ENCODE measurements at regions not wholly inside any gene's neighbourhood (a gene's known extent, or its start where the extent isn't known, plus 50 kb on each side); places are given as distances from the start of the nearest gene placed in this dataset.
"Not testable (repeated sequence)": the region's sequence is repeated elsewhere in the genome, so short reads cannot be mapped to it uniquely, and the experiment has no call there.

DNA sequence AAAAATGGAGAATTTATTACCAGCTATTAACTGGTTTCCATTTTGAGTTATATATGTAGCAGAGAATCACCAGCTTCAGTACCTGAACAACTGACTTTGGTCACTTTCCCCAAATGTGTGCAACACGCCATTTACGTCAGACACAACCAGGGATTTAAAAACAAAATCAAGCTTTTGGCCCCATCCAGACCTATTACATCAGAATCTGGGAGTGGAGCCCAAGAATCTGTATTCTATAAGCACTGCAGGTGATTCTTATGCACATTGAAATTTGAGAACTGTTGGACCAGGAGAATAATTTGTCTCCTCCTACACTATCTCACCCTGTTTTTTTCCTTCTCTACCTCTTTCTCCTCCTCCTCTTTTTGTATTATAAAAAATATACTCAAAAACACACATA is 295.9 kb downstream of the PRELID2 start:
- Histone ChIP-seq H3K27ac (ENCODE audit: low read depth, low read length) (no peak overlapping the region), H3K9ac (ENCODE audit: low read depth, low read length) (no peak overlapping the region), H3K4me1 (ENCODE audit: insufficient read depth, low read length) (peaks cover 7% of the 10 kb centered on the region; the same call in 1 of the 2 replicates), H3K27me3 (ENCODE audit: insufficient read depth, low read length) (no peaks in the 10 kb centered on the region), H3K36me3 (ENCODE audit: insufficient read depth, low read length) (no peaks in the 10 kb centered on the region), H3K4me3 (ENCODE audit: low read length) (no peak overlapping the region), H3K9me3 (ENCODE audit: insufficient read depth, low read depth, low read length) (peaks cover 5% of the 10 kb centered on the region; the same call in 1 of the 2 replicates)
- 95% methylated on average over 2 of the region's 2 CpGs for whole genome bisulfite sequencing

DNA sequence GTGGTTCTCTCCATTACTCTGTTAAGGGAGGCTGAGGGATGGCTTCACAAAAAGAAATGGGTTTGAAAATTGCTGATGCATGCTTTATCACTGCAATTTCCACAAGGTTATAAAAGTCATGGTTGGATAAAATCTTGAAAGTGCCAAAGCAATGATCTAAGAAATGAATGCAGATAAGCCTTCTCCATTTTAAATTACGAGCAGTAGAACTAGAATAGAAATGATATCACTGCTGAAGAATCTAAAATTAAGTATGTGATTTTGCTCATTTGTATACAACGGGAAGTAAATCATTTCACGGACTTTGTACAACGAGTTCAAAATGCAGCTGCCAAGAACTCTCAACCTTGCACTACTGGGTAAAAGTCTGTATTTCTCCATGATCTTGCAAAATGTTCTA is 299.0 kb downstream of the PRELID2 start:
- Histone ChIP-seq H3K9ac (ENCODE audit: low read depth, low read length) (no peak overlapping the region), H3K27ac (ENCODE audit: low read depth, low read length) (no peak overlapping the region), H3K36me3 (ENCODE audit: insufficient read depth, low read length) (no peaks in the 10 kb centered on the region), H3K4me3 (ENCODE audit: low read length) (no peak overlapping the region), H3K4me1 (ENCODE audit: insufficient read depth, low read length) (peaks cover 3% of the 10 kb centered on the region; the same call in 1 of the 2 replicates), H3K27me3 (ENCODE audit: insufficient read depth, low read length) (no peaks in the 10 kb centered on the region), H3K9me3 (ENCODE audit: insufficient read depth, low read depth, low read length) (peaks cover 5% of the 10 kb centered on the region; the same call in 1 of the 2 replicates)
- WGBS, result 96% methylated on average over 4 of the region's 4 CpGs

DNA sequence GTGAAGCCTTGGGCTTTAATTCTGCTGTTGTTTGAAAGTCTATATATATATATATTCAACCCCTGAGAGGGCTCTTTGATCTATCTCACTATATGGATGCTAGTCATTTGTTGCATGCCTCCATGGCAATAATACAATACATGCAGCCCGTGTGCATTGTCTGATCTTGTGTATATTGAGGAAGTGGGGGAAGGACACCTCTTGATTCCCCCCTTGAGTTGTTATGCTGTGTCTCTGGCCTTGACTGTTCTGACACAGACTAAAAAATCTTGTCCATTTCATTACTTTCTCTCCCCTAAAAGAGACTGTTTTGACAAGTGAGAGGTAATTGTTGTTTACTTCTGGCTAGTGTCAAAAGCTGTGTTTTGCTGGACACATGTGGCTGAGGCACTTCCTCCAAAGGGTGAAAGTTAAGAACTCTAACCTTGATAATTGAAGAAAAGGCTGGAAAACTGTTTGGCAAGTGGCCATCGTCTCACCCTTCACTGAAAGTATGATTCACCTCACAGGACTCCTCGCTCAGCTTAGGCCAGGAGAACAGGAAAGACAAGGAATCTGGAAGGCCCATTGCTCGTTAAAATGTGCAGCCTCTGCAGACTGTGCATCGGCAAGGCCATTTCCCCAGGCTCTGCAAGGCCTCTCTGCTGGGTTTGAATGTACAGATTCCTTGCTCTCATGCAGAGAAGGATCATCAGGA is 304.0 kb downstream of the PRELID2 start:
- Histone ChIP-seq H3K4me3 (ENCODE audit: low read length) (no peak overlapping the region), H3K4me1 (ENCODE audit: insufficient read depth, low read length) (no peaks in the 10 kb centered on the region), H3K9me3 (ENCODE audit: insufficient read depth, low read depth, low read length) (no peaks in the 10 kb centered on the region), H3K36me3 (ENCODE audit: insufficient read depth, low read length) (no peaks in the 10 kb centered on the region), H3K27ac (ENCODE audit: low read depth, low read length) (no peak overlapping the region), H3K9ac (ENCODE audit: low read depth, low read length) (no peak overlapping the region), H3K27me3 (ENCODE audit: insufficient read depth, low read length) (no peaks in the 10 kb centered on the region)
- 90% methylated on average over 4 of the region's 5 CpGs for WGBS

DNA sequence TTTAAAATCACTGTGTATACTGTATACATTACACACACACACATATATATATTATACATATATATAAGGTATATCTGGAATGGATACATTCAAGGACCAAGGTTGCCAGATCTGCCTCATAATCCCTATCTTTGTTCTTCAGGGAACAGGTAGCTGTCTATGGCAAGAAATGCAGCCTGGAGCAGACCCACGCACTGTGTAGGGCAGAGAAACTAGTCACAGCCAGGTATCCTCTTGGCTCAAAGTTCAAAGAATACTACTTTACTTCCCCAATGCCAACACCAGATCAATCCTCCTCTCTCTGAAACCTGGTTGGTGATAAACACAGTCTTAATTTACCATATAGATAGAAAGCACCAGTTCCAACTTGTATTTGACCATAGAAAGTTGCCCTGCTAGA is 313.6 kb downstream of the PRELID2 start:
- WGBS, result 94% methylated on average over 1 of the region's 1 CpG
- no peaks in the 10 kb centered on the region for H3K27me3 ChIP-seq (ENCODE audit: insufficient read depth, low read length)
- H3K9me3 ChIP-seq (ENCODE audit: insufficient read depth, low read depth, low read length), result no peaks in the 10 kb centered on the region

GRCh38 chr5:145521066-145521465 is 314.1 kb downstream of the PRELID2 start:
- H3K27me3 ChIP-seq (ENCODE audit: insufficient read depth, low read length), result no peaks in the 10 kb centered on the region
- no peak overlapping the region for H3K27ac ChIP-seq (ENCODE audit: low read depth, low read length)
- H3K4me3 ChIP-seq (ENCODE audit: low read length), result no peak overlapping the region
- H3K9ac ChIP-seq (ENCODE audit: low read depth, low read length), result no peak overlapping the region
- WGBS, result 89% methylated on average over 3 of the region's 3 CpGs
- H3K9me3 ChIP-seq (ENCODE audit: insufficient read depth, low read depth, low read length), result no peaks in the 10 kb centered on the region
- H3K36me3 ChIP-seq (ENCODE audit: insufficient read depth, low read length), result no peaks in the 10 kb centered on the region
- peaks cover 5% of the 10 kb centered on the region; the same call in 1 of the 2 replicates for H3K4me1 ChIP-seq (ENCODE audit: insufficient read depth, low read length)

More for the DNA sequence above, 313.6 kb downstream of the PRELID2 start:
- peaks cover 5% of the 10 kb centered on the region; the same call in 1 of the 2 replicates for H3K4me1 ChIP-seq (ENCODE audit: insufficient read depth, low read length)
- H3K9ac ChIP-seq (ENCODE audit: low read depth, low read length), result no peak overlapping the region
- no peak overlapping the region for H3K27ac ChIP-seq (ENCODE audit: low read depth, low read length)
- H3K4me3 ChIP-seq (ENCODE audit: low read length), result no peak overlapping the region
- H3K36me3 ChIP-seq (ENCODE audit: insufficient read depth, low read length), result no peaks in the 10 kb centered on the region

GRCh38 chr5:145520335-145520734 is 314.8 kb downstream of the PRELID2 start:
- Histone ChIP-seq H3K36me3 (ENCODE audit: insufficient read depth, low read length) (no peaks in the 10 kb centered on the region), H3K4me1 (ENCODE audit: insufficient read depth, low read length) (peaks cover 5% of the 10 kb centered on the region; the same call in 1 of the 2 replicates), H3K27me3 (ENCODE audit: insufficient read depth, low read length) (no peaks in the 10 kb centered on the region), H3K9ac (ENCODE audit: low read depth, low read length) (no peak overlapping the region), H3K27ac (ENCODE audit: low read depth, low read length) (no peak overlapping the region), H3K9me3 (ENCODE audit: insufficient read depth, low read depth, low read length) (no peaks in the 10 kb centered on the region), H3K4me3 (ENCODE audit: low read length) (no peak overlapping the region)
- WGBS, result 90% methylated on average over 3 of the region's 4 CpGs

GRCh38 chr5:145517588-145517987 is 317.6 kb downstream of the PRELID2 start:
- not testable (repeated sequence) for H3K27ac ChIP-seq (ENCODE audit: low read depth, low read length); H3K9me3 ChIP-seq (ENCODE audit: insufficient read depth, low read depth, low read length); H3K36me3 ChIP-seq (ENCODE audit: insufficient read depth, low read length); H3K9ac ChIP-seq (ENCODE audit: low read depth, low read length); H3K27me3 ChIP-seq (ENCODE audit: insufficient read depth, low read length); H3K4me3 ChIP-seq (ENCODE audit: low read length); H3K4me1 ChIP-seq (ENCODE audit: insufficient read depth, low read length)

DNA sequence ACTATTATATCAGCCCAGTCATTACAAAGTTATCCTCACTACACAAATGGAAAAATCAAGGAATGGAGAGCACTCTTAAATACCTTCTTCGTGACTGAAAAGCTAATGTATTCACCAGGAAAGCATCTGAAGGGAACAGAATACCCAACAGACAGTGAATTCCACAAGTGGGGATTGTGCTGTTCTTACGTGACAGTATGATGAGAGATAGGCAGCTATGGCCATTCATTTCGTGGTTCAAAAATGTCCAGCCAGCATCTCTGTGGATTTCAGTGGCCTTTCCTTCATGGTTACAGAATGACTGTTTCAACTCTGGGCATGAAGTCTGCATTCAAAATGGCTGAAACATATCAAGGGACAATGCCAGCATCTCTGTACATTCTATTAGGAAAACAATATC is 323.8 kb downstream of the PRELID2 start:
- Histone ChIP-seq H3K9me3 (ENCODE audit: insufficient read depth, low read depth, low read length) (no peaks in the 10 kb centered on the region), H3K27me3 (ENCODE audit: insufficient read depth, low read length) (no peaks in the 10 kb centered on the region), H3K9ac (ENCODE audit: low read depth, low read length) (no peak overlapping the region), H3K4me3 (ENCODE audit: low read length) (no peak overlapping the region), H3K4me1 (ENCODE audit: insufficient read depth, low read length) (no peaks in the 10 kb centered on the region), H3K36me3 (ENCODE audit: insufficient read depth, low read length) (no peaks in the 10 kb centered on the region), H3K27ac (ENCODE audit: low read depth, low read length) (no peak overlapping the region)
- 92% methylated on average over 3 of the region's 3 CpGs for WGBS

- no peaks in the 10 kb centered on the region for H3K9me3 ChIP-seq (ENCODE audit: insufficient read depth, low read depth, low read length)
- no peaks in the 10 kb centered on the region for H3K4me1 ChIP-seq (ENCODE audit: insufficient read depth, low read length)
- H3K27ac ChIP-seq (ENCODE audit: low read depth, low read length), result no peak overlapping the region; the same call in 1 of the 2 replicates
- WGBS, result 90% methylated on average over 2 of the region's 2 CpGs
- H3K9ac ChIP-seq (ENCODE audit: low read depth, low read length), result no peak overlapping the region
- no peaks in the 10 kb centered on the region for H3K27me3 ChIP-seq (ENCODE audit: insufficient read depth, low read length)
- no peak overlapping the region for H3K4me3 ChIP-seq (ENCODE audit: low read length)
- H3K36me3 ChIP-seq (ENCODE audit: insufficient read depth, low read length), result no peaks in the 10 kb centered on the region
Observed at GRCh38 chr5:145510769-145511168, 324.4 kb downstream of the PRELID2 start.

DNA sequence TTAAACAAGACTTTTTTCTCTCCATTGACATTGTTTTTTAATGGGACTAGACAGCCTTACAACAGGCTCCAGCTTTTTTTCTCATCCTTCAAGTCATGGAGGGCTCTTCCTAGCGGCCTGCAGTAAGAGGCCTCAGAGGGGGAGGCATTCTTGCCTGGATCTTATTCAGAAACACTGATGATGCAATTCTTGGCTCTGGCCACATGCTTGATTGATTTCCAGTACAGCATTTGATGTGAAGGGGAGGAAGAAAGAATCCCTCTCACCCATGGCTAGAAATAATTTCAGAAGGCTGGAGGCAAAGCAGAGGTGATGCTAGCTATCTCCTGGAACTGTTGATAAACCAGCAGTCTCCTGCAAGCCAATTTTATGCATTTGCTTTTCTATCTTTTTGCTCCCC is 324.8 kb downstream of the PRELID2 start:
- H3K9me3 ChIP-seq (ENCODE audit: insufficient read depth, low read depth, low read length), result no peaks in the 10 kb centered on the region
- no peak overlapping the region for H3K4me3 ChIP-seq (ENCODE audit: low read length)
- WGBS, result 100% methylated on average over 1 of the region's 1 CpG
- no peak overlapping the region for H3K9ac ChIP-seq (ENCODE audit: low read depth, low read length)
- H3K4me1 ChIP-seq (ENCODE audit: insufficient read depth, low read length), result no peaks in the 10 kb centered on the region
- no peaks in the 10 kb centered on the region for H3K27me3 ChIP-seq (ENCODE audit: insufficient read depth, low read length)
- no peak overlapping the region; the same call in 1 of the 2 replicates for H3K27ac ChIP-seq (ENCODE audit: low read depth, low read length)
- no peaks in the 10 kb centered on the region for H3K36me3 ChIP-seq (ENCODE audit: insufficient read depth, low read length)

- no peak overlapping the region for H3K4me3 ChIP-seq (ENCODE audit: low read length)
- no peaks in the 10 kb centered on the region for H3K4me1 ChIP-seq (ENCODE audit: insufficient read depth, low read length)
- H3K27ac ChIP-seq (ENCODE audit: low read depth, low read length), result no peak overlapping the region
- no peak overlapping the region for H3K9ac ChIP-seq (ENCODE audit: low read depth, low read length)
- no peaks in the 10 kb centered on the region for H3K36me3 ChIP-seq (ENCODE audit: insufficient read depth, low read length)
- 100% methylated on average over 2 of the region's 2 CpGs for WGBS
- H3K9me3 ChIP-seq (ENCODE audit: insufficient read depth, low read depth, low read length), result no peaks in the 10 kb centered on the region
- H3K27me3 ChIP-seq (ENCODE audit: insufficient read depth, low read length), result no peaks in the 10 kb centered on the region
Observed at GRCh38 chr5:145509336-145510136, 325.6 kb downstream of the PRELID2 start.

Measured in HUES64 (cell line).